ENCODE measurements at regions not wholly inside any gene's neighbourhood (a gene's known extent, or its start where the extent isn't known, plus 50 kb on each side); places are given as distances from the start of the nearest gene placed in this dataset.

DNA sequence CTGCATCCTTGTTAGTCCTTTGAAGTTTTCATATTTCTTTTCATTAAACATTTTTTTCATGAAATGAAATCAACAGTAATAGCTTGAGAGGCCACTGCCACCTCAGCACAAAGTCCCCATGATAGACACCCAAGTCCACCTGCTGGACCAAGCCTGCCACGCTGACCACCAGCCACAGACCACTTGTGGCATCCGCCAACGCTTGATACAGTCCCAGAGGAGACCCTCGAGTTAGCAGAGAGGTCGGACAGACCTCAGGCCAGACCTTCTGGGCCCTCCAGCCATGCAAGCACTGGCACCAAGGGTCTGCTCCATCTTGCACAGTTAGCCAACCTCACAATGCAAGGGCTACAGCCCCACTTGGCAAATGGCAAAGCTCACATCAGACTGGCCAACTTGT, 91.8 kb upstream of the RTL6 start:
- H3K36me3 ChIP-seq (ENCODE audit: control insufficient read depth, low read length) = no peaks in the 10 kb centered on the region
- H3K27ac ChIP-seq (ENCODE audit: low read depth, low read length) = no peak overlapping the region

DNA sequence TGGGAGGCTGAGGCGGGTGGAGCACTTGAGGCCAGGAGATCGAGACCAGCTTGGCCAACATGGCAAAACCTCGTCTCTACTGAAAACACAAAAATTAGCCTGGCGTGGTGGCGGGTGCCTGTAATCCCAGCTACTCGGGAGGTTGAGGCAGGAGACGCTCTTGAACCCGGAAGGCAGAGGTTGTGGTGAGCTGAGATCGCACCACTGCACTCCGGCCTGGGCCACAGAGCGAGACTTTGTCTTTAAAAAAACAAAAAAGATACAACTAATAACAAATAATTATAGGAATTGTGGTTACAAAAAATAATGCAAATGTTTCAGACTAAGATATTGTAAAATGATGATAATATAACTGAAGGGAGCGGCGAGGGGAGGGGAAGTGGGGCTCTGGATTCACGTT, 90.3 kb upstream of the RTL6 start:
- no peak overlapping the region for H3K27ac ChIP-seq (ENCODE audit: low read depth, low read length)
- no peaks in the 10 kb centered on the region for H3K9me2 ChIP-seq (replicated peaks; ENCODE audit: control insufficient read depth, low read length)
- no peaks in the 10 kb centered on the region for H4K20me1 ChIP-seq (ENCODE audit: control insufficient read depth, insufficient read depth, low read depth, low read length)
- H3K36me3 ChIP-seq (ENCODE audit: control insufficient read depth, low read length) = no peaks in the 10 kb centered on the region
- no peaks in the 10 kb centered on the region for H3K79me2 ChIP-seq (ENCODE audit: control insufficient read depth, low read length)
- H3K4me1 ChIP-seq (ENCODE audit: control insufficient read depth, low read length) = no peaks in the 10 kb centered on the region
- no peaks in the 10 kb centered on the region for H3K9me3 ChIP-seq (ENCODE audit: control insufficient read depth, insufficient read depth, low read length)
- H3F3A ChIP-seq (ENCODE audit: control insufficient read depth, insufficient read depth) = no peaks in the 10 kb centered on the region
- TF ChIP-seq EZH2phosphoT487 (IDR thresholded peaks at IDR 0.05; ENCODE audit: borderline replicate concordance, low read length) = no peak
- TF ChIP-seq, protein P1, sequence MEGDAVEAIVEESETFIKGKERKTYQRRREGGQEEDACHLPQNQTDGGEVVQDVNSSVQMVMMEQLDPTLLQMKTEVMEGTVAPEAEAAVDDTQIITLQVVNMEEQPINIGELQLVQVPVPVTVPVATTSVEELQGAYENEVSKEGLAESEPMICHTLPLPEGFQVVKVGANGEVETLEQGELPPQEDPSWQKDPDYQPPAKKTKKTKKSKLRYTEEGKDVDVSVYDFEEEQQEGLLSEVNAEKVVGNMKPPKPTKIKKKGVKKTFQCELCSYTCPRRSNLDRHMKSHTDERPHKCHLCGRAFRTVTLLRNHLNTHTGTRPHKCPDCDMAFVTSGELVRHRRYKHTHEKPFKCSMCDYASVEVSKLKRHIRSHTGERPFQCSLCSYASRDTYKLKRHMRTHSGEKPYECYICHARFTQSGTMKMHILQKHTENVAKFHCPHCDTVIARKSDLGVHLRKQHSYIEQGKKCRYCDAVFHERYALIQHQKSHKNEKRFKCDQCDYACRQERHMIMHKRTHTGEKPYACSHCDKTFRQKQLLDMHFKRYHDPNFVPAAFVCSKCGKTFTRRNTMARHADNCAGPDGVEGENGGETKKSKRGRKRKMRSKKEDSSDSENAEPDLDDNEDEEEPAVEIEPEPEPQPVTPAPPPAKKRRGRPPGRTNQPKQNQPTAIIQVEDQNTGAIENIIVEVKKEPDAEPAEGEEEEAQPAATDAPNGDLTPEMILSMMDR (IDR thresholded peaks at IDR 0.05; ENCODE audit: low read depth, low read length, poor library complexity, severe bottlenecking) = no peak
- no peak overlapping the region for H3K4me3 ChIP-seq (ENCODE audit: low read length)
- no peak overlapping the region for H3K4me2 ChIP-seq (ENCODE audit: low read length)
- 0 out of 2 replicates have a peak, but pooled peaks cover 2% of the 10 kb centered on the region for H3K27me3 ChIP-seq (ENCODE audit: control insufficient read depth, low read length)

More for the DNA sequence above, 91.8 kb upstream of the RTL6 start:
- no peaks in the 10 kb centered on the region for H3K4me1 ChIP-seq (ENCODE audit: control insufficient read depth, low read length)
- 0 out of 2 replicates have a peak, but pooled peaks cover 2% of the 10 kb centered on the region for H3K27me3 ChIP-seq (ENCODE audit: control insufficient read depth, low read length)
- H4K20me1 ChIP-seq (ENCODE audit: control insufficient read depth, insufficient read depth, low read depth, low read length) = no peaks in the 10 kb centered on the region
- no peak overlapping the region for H3K4me2 ChIP-seq (ENCODE audit: low read length)
- no peaks in the 10 kb centered on the region for H3F3A ChIP-seq (ENCODE audit: control insufficient read depth, insufficient read depth)
- H3K9me2 ChIP-seq (replicated peaks; ENCODE audit: control insufficient read depth, low read length) = no peaks in the 10 kb centered on the region
- no peaks in the 10 kb centered on the region for H3K9me3 ChIP-seq (ENCODE audit: control insufficient read depth, insufficient read depth, low read length)
- TF ChIP-seq EZH2phosphoT487 (IDR thresholded peaks at IDR 0.05; ENCODE audit: borderline replicate concordance, low read length) = no peak
- TF ChIP-seq, protein P1 (IDR thresholded peaks at IDR 0.05; ENCODE audit: low read depth, low read length, poor library complexity, severe bottlenecking) = no peak
- no peak overlapping the region for H3K4me3 ChIP-seq (ENCODE audit: low read length)
- H3K79me2 ChIP-seq (ENCODE audit: control insufficient read depth, low read length) = no peaks in the 10 kb centered on the region

DNA sequence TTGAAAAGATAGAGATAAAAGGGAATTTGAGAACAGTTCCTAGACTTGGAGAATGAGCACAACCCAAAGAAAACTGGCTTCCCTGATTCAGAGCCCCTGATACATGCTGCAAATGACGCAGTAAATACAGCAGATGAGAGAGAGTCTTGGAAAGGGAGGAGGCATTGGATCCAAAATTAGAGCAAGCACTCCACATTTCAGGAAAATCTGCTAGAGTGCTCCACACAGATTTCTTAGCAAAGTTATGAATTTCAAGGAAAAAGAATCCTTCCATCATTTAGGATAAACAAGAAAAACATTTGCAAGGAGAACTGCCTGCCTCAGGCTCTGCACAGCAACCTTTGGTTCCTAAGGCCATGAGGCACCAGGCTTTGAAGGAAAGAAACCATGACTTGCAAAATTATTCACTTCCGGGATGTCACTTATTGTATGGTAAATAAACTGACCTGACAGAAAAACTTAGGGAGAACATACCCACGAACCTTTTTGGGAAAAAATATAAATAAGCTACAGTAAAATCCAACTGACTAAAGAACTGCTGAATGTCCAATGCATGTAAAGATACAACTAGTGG, 89.8 kb upstream of the RTL6 start:
- H3K36me3 ChIP-seq (ENCODE audit: control insufficient read depth, low read length) = no peaks in the 10 kb centered on the region
- H3F3A ChIP-seq (ENCODE audit: control insufficient read depth, insufficient read depth) = no peaks in the 10 kb centered on the region

More for the DNA sequence above, 89.8 kb upstream of the RTL6 start:
- Histone ChIP-seq H3K27me3 (ENCODE audit: control insufficient read depth, low read length) (0 out of 2 replicates have a peak, but pooled peaks cover 2% of the 10 kb centered on the region), H4K20me1 (ENCODE audit: control insufficient read depth, insufficient read depth, low read depth, low read length) (no peaks in the 10 kb centered on the region), H3K27ac (ENCODE audit: low read depth, low read length) (no peak overlapping the region), H3K9me3 (ENCODE audit: control insufficient read depth, insufficient read depth, low read length) (no peaks in the 10 kb centered on the region), H3K79me2 (ENCODE audit: control insufficient read depth, low read length) (no peaks in the 10 kb centered on the region), H3K4me2 (ENCODE audit: low read length) (no peak overlapping the region), H3K9me2 (replicated peaks; ENCODE audit: control insufficient read depth, low read length) (no peaks in the 10 kb centered on the region), H3K4me1 (ENCODE audit: control insufficient read depth, low read length) (no peaks in the 10 kb centered on the region), H3K4me3 (ENCODE audit: low read length) (no peak overlapping the region)
- TF ChIP-seq EZH2phosphoT487 (IDR thresholded peaks at IDR 0.05; ENCODE audit: borderline replicate concordance, low read length) = no peak
- TF ChIP-seq, protein P1 (IDR thresholded peaks at IDR 0.05; ENCODE audit: low read depth, low read length, poor library complexity, severe bottlenecking) = no peak

Measured in DOHH2 (cell line).